LNCaP clone FGC (cell line): ENCODE measurements at regions not wholly inside any gene's neighbourhood (a gene's known extent, or its start where the extent isn't known, plus 50 kb on each side); places are given as distances from the start of the nearest gene placed in this dataset.
"Not testable (repeated sequence)": the region's sequence is repeated elsewhere in the genome, so short reads cannot be mapped to it uniquely, and the experiment has no call there.

Experiments
- DNase-seq: peaks from one replicate; pipeline ENCODE4 v3.0.0-alpha.2; 2011; ENCODE audit warnings: low read depth
- H3K4me3 ChIP-seq: 2 replicates; pipeline ENCODE4 v1.5.1; 2011; ENCODE audit warnings: mild to moderate bottlenecking, low read depth, low read length, control low read depth
- CTCF ChIP-seq: IDR thresholded peaks from 2 replicates; pipeline ENCODE4 v1.5.1; 2012; ENCODE audit warnings: mild to moderate bottlenecking; ENCODE audit not compliant: control insufficient read depth, insufficient read depth; ENCODE audit errors: extremely low read depth

- no peak for TF ChIP-seq CTCF
- no peak overlapping the region for H3K4me3 ChIP-seq
- no peak for DNase-seq
Measured at GRCh38 chr15:22251422-22251821, 171.1 kb downstream of the OR4M2 start.

DNA sequence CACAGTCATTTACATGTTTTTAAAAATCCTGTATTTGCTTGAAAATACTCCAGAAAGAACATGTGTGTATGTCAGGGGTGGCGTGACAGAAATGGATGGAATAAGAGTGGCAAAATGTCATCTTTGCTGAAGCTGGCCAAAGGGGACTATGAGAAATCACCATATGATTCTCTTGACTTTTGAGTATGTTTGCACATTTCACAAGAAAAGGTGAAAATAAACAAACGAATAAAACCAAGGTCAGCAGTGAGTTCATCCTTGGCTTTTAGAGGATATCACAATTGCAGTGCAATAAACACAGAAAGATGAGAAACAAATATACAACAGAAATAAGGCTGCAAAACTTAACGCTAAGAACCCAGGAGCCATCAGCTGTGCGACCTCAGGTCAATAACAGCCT lies 171.7 kb downstream of the OR4M2 start:
- not testable (repeated sequence) for H3K4me3 ChIP-seq, DNase-seq

DNA sequence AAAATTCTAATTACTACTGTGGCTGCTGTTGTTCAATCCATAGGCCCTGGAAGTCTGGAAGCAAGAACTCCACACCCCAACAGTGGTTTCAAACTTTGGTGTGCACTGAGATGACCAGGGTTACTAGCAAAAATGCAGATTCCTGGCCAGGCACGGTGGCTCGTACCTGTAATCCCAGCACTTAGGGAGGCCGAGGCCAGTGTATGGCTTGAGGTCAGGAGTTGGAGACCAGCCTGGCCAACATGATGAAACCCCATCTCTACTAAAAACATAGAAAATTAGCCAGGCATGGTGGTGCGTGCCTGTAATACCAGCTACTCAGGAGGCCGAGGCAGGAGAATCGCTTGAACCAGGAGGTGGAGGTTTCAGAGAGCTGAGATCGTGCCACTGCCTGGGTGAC lies 172.2 kb downstream of the OR4M2 start:
- not testable (repeated sequence) for H3K4me3 ChIP-seq, DNase-seq

DNA sequence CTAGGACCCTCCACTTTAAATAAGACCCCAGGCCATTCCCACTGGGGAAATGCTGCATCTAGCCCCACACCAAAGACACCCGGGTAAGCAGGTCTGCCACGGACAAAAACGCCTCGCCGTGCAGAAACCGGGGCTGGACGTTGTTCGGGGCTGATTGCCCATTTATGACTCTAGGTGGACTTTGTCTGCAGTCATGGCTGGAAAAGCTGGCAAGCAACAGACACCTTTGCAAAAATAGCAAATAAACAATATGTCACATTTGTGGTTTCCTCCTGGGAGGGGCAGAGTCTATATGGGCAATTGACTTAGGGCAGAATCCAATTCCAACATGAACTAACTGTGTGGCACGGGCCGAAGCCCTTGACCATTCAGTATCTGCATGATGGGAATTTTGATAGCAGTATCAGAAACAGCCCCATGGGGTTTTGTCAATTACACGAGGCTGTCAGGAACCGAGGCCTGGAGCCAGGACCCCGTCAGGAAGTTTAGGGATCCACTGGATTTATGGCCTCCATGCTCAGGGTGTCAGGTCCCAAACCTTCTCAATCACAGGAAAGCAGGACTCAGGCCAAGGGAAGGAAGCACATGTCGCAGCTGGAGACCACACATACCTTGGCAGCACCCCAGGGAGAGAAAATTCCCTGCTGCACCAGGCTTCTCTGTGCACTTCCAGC lies 172.8 kb downstream of the OR4M2 start:
- DNase-seq, H3K4me3 ChIP-seq: not testable (repeated sequence)

DNA sequence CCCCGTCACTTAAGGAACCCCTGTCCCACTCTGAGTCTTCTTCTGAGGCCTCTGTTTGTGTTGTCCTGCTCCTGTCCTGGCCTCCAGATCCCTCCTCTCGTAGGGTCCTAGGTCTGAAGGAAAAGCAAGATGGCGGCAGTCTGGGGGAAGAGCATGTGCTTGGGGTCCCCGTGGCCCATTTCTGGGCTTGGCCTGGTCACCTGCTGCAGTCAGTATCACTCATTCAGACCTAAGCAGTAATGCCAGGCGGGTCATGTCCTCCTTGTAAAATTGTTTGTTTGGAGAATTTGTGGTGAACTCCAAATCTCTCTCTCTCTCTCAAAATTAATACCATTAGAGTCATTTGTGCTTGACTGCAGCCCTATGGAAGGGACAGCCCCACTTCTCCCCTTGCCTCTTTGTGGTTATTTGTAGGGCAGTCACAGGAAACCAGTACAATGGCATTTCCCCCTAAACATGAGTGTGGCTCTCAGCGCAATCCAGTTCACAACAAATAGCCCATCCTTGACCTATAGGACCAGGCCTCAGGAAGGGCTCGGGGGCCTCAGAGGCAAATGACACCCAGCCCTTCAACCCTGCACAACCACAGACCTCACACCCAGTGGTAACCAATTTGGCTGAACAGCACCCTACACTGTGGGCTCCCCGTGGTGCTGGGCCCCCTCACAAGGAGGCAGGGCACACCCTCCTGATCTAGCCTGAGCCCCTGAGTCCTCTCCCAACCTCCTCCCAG lies 173.5 kb downstream of the OR4M2 start:
- no peak for DNase-seq
- no peak for TF ChIP-seq CTCF
- no peak overlapping the region for H3K4me3 ChIP-seq

GRCh38 chr15:22254409-22255045 lies 174.2 kb downstream of the OR4M2 start:
- H3K4me3 ChIP-seq, DNase-seq: not testable (repeated sequence)

DNA sequence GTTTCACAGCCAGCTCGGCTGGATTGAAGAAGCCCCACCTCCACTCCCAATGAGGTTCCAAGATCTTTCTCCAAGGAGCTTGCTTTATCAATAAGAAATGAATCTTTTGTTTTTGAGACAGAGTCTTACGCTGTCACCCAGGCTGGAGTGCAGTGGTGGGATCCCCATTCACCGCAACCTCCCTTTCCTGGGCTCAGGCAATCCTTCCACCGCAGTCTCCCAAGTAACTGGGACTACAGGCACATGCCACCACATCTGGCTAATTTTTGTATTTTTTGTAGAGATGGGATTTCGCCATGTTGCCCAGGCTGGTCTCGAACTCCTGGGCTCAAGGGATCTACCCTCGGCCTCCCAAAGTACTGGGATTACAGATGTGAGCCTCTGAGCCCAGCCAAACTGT lies 175.3 kb downstream of the OR4M2 start:
- H3K4me3 ChIP-seq, DNase-seq: not testable (repeated sequence)

DNA sequence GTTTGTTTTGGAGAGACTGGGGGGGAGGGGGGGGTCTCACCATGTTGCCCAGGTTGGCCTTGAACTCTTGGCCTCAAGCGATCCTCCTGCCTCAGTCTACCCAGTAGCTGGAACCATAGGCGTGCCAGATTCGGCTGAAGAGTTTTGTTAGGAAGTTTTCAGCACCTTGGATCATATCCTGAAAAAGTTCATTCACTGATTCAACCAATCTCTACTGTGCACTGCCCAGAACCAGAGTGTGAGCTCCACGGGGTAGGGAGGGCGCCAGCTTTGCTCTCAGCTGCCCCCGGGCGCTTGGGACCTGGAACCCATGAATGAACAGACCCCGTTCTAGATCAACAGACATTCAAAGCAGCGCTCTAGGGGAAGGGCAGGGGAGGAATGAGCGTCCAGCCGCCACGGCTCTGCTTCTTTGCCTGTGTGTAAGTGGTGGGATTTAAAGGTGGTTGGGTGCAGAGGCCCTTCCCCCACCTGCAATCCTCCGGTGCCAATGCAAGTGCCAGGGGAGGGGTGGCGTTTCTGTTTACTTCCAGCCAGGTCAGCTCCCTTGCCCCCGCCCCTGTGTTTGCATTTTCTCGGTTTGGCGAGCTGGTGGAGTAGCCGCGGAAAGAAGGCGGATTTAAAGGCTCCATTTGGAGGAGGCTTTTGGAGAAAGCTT lies 176.2 kb downstream of the OR4M2 start:
- not testable (repeated sequence) for DNase-seq, H3K4me3 ChIP-seq

DNA sequence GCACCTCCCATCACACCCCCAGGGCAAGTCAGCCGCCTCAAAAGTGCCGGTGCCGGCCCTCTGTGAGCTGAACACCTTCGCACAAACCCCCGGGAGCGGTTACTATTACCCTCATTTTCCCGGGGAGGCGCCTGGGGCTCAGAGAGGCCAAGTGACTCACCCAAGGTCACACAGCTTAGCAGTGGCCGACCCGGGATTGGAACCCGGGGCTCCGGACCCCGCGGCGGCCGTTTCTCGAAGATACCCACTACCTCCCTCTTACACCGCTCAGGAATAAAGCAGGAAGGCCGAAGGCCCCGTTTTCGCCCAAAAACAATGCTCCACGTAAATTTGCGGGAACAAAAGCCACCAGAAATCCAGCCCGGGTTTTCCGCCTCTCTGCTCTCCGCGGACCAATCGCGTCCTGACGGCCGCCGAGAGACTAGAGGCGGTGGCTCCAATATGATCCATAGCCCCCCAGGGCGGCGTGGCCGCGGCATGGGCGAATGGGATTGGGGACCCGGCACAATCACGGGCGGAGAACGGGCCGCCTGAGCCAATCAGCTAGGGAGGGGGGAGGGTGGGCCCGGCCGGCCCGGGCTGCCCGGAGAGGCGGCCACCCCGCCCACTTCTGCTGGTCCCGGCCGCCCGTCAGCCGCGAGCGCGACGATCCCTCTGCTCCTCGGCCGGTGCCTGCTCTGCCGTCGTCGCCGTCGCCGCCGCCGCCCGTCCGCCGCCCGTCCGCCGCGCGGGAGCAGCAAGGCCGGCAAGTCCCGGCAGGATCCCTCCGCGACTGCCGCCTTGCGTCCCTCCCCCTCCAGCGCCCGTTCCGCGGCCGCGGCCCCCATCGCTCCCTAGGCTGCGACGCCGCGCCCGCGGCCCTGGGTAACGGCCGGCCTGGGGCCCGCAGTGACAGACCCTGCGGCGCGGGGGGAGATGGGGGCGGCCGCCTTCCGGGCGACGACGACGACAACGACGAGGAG lies 177.0 kb downstream of the OR4M2 start:
- TF ChIP-seq CTCF = no peak
- H3K4me3 ChIP-seq = no peak overlapping the region
- DNase-seq = no peak
